Inflammatory macrophage treated with lipopolysaccharide for 4 hours (primary cell): ENCODE measurements at regions not wholly inside any gene's neighbourhood (a gene's known extent, or its start where the extent isn't known, plus 50 kb on each side); places are given as distances from the start of the nearest gene placed in this dataset.

Source experiments
- DNase-seq: peaks from one replicate; pipeline ENCODE4 v3.0.0-alpha.2; 2020

DNA sequence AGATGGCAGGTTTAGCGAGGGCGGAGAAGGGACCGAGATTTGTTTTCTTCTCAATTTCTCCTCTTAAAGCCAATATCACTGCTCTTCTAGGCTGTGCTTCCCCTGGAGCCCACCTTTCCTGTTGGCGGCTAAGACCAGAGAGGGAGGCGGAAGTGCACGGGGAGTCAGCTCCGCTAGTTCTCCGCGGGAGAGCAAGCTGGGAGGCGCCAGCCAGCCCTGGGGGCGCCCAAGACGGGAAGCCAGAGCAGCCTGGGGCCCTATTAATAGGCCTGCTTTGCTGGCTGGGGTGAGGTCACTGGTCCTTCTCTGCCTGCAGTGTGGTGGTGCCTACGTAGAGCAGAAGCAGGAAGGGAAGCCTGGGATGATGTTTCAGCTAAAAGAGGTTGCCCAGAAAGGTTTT, 61.6 kb downstream of the LSM5 start:
- DNase-seq = no peak

DNA sequence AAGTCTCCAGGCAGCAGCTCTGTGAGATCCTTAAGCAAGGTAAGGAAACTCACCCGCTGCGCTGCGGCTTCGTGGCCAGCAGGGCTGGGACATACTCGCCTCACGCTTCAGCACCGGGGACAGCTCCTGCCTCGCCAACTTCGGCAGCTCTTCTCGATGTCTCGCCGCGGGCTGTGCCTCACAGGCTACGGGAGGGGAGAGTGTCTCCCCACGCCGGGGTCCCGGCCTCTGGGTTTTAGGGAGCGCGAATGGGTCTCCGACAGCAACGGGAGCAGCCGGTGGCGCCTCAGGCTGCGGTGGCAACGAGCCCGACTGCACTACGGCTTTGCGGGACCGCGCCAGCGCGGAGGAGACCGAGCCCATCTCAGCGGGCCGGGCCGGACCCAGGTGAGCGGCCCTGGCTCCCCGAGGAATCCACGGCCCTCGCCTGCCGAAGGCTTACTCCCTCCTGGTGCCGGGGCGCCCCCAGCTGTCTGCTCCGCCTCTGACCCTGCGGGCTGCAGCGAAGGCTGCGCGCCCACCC, 62.4 kb downstream of the LSM5 start:
- DNase-seq = peak; percentile 70

DNA sequence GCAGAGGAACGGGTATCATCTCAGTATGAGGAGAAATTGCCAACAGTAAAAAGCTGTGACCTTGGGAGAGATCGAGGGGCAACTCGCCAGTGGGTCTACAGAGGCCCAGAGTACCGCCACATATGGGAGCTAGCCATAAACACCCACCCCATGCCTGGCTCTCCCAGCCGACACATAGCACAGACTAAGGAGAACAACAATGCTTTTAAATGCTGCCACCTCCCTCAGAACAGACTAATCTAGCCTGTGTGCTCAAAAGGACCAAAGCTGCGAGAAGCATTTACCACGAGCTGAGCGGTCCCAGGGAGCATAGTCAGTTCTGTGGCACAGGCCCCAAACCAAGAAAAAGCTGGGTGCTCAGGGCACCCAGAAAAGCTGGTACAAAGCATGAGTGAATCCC, 73.3 kb downstream of the LSM5 start:
- no peak for DNase-seq

DNA sequence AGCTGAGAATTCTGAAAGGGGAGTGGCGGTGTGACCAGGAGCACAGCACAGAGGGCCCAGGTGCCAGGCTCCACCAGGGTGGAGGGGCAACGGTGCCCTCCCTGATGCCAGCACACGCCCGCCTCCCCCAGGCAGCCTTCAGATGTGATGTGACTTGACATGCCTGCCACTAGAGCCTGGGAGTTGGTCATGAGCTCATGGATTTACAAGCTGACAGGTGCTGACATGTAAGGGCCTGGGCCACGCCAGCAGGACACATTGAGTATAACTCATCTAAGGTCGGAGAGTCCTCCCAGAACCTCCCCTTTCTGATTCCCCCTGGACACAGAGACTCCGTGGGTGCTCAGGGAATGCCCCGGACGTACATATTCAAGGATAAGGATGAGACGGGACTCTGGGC, 74.2 kb downstream of the LSM5 start:
- no peak for DNase-seq

DNA sequence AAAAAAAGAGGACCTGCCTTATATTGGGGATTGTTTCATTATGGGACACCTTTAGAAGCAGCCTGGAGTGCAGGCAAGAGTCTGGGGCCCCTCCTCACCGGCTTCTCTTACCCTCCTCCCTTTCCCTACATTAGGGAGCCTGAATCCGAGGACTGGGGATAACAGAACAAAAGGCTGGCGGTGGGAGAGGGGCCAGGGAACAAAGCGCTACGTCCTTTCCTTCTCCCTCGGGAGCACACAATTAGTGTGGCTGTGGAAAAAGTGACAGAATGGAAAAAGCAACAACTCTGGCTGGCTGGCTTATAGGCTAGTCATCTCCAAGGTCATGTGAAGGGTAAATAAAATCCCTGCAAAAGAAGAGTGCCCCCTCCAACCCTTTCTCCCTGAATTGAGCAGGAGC, 74.7 kb downstream of the LSM5 start:
- no peak for DNase-seq

DNA sequence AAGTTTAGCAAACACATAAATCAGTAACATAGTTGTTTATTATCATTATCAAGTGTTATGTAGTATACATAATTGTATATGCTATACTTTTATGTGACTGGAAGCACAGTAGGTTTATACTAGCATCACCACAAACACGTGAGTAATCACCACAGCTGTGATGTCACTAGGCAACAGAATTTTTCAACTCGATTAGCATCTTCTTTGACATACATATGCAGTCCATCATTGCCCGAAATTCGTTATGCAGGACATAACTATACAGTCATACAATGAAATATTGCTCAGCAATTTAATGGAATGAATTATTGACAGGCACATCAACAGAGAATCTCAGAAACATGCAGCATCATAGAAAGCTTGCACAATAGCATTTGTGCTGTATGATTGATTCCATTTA, 77.7 kb downstream of the LSM5 start:
- DNase-seq = no peak

DNA sequence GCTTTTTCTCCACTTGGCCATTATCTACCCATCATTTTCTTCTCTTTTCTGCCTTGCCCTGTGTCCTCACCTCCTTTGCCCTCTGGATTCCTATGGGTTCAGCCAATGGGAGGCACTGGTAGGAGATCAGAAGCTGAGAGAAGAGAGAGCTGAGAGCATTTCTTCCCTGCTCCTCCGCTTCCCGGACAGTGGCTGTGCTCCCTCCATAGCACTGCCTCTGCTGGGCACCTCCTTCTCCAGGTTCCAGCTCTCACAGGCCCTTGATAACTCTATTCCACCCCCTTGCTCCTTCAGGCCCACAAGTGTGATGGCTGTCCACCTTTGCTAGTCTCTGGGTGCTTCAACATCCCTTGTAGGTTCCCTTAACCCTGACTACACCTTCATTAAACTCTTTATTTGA, 79.6 kb downstream of the LSM5 start:
- no peak for DNase-seq

DNA sequence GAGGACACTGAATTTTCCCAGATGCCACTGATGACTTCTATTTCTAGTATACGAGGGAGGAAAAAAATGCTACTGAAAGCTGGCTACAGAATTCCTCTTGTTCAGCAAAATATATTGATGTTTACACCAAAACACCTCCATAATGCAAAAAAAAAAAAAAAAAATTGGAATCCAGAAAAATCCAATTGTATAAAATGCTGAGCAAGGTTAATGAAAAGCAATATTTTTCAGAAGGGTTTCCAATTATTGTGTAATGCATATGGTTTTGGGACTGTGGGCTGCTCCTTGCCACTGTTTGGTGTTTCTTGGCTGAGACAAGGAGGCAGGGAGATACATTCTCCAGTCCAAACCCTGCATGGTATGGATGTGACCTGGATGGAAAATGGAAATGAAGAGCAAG, 83.8 kb downstream of the LSM5 start:
- no peak for DNase-seq

DNA sequence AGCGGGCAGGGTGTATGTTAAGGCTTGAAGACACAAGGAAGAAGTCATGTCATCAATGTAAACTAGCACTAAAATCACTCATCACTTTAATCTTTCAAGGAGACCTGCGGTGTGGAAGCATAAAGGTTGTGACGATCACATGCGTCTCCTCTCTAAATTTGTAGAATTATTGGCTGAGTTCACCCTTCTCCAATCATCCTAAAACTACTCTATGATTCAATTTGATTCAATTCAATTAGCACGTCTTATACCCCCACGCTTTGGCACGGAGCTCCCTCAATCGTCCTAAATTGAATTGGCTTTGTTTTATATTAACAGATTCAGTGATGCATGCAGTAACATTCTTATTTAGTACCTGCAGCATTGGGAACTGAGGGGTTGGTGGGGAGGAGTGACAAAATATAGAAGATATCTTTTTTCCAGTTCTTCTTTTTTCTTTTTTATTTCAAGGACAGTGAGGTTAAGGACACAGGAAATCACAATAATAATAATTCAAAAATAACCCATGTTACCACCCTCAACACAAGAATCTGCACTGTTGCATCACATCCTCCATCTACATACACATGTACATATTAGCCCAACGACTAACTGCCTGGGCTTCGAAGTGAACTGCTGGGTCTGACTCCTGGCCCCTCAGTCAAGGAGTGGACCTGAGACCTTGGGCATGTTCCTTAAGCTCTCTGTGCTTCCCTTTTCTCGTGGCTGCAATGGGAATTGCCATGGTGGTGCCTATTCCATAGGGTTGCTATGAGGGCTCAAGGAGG, 86.5 kb downstream of the LSM5 start:
- no peak for DNase-seq

DNA sequence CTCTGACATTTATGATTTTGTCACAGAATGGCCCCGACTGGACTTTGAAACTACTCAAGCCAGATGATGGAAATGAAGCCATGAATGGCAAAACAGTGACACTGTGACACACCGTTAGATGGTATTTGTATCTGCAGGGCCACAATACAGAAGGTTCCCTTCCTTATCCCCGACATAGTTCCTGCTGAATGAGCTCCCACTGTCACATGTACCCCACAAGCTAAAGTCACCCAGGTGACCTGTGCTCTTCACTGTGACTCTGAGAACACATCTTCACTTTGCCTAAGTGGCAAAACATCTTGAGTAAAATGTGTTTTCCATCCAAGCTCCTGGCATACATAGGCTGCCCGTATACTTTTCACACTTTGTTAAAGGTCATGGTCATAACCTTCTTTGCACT, 89.5 kb downstream of the LSM5 start:
- no peak for DNase-seq

DNA sequence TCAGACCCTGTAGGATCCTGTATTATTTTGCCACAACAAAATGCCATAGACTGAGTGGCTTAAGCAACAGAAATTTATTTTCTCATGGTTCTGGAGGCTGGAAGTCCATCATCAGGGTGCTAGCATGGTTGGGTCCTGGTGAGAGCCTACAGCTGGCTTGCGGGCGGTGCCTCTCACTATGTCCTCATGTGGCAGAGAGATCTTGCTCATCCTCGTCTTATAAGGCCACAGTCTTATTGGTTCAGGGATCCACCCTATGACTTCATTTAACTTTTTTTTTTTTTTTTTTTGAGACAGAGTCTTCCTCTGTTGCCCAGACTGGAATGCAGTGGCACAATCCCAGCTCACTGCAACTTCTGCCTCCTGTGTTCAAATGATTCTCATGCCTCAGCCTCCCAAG, 90.9 kb downstream of the LSM5 start:
- no peak for DNase-seq

DNA sequence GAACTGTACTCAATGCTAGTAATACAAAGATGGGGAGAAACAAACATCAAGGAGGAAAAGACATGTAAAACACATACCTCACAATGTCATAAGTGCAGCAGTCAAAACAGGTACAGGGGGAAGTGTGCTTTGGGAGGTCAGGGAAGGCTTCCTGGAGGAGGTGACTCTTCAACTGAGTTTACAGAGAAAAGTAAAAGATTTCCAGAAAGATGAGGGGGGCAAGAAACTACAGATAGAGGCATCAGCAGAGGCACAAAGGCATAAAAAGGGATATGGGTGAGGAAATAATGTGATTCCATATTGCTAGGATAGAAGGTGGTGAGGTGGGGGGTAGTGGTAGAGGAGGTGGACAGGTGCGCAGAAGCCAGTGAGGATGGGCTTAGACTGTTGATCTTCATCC, 95.0 kb downstream of the LSM5 start:
- no peak for DNase-seq

DNA sequence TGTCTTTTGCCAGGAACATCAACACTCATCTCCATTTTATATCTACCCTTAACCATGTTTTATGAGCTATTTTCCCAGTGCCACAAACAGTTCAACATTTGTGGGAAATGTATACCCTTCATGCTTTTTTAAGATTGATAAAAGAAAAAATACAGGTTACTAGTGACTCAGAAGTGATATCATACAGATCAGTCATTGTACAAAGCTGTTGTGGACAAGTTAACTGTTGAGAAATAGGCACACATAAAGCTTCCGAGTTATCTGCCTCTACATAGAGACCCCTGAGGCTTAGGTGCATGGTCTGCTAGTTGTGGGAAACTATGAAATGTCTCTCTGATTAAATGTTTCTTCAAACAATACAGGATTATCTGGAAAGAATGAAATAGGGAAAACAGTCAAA, 96.3 kb downstream of the LSM5 start:
- no peak for DNase-seq

DNA sequence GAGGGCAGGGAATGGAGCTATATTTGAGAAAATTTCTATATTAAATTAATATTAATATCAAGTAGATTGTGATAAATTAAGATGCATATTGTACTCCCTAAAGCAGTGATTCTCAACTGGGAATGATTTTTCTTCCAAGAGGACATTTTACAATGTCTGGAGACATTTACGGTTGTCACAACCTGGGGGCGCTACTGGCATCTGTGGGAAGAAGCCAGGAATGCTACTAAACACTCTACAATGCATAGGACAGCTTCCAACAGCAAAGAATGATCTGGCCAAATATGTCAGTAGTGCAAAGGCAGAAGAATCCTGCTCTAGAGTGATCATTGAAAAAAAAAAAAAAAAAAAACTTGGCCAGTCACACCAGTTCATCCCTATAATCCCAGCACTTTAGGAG, 100.0 kb downstream of the LSM5 start:
- no peak for DNase-seq

DNA sequence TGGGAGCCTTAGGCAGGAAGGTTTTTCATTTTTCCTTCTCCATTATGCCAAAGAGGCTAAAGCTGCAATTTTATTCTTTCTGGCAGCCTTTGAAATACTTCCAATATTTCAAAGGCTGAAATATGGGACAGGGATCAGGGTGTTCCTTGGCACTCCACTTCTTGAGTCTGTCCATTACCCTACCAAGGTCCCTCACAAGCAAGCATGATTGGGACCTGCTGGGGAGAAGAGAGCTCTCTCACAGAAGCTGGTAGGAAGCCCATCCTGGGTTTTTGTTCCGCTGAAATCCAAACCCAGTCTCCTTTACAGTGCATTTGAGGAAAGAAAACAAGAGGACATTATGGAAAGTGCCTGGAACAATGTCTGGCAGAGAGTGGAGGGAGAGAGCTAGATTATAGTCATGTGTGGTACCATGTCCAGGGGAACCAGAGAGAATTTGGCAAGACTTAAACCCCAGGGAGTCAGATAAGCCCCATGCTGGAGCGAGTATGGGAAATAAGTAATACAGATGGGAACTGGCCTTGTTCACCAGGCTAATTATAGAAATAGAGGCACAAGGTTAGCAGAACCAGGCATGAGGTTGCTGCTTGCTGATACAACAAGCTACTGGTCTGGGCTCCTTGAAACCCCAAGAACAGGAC, 104.7 kb downstream of the LSM5 start:
- DNase-seq = no peak

DNA sequence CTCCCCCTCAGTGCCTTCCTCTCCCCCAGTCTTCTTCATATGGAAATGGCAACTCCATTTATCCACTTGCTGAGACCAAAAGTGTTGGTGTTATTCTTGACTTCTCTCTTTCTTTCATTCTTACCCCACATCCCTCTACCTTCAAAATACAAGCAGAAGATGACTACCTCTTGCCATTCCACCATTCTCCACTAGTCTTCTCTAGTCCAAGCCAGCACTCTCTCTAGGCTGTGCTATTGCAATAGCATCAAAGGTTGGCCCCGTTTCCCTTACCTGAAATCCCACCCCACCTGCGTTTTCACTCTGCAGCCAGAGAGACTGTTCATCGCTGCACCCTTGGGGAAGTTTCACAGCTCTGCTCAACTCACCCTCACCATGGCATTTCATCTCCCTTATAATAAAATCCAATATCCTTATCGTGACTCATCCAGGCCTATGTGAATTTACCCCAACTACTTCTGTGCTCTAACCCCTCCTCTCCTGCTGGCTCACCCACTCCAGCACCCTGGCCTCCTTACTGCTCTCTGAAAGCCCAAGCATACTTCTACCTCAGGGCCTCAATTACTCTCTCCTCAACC, 109.1 kb downstream of the LSM5 start:
- no peak for DNase-seq

DNA sequence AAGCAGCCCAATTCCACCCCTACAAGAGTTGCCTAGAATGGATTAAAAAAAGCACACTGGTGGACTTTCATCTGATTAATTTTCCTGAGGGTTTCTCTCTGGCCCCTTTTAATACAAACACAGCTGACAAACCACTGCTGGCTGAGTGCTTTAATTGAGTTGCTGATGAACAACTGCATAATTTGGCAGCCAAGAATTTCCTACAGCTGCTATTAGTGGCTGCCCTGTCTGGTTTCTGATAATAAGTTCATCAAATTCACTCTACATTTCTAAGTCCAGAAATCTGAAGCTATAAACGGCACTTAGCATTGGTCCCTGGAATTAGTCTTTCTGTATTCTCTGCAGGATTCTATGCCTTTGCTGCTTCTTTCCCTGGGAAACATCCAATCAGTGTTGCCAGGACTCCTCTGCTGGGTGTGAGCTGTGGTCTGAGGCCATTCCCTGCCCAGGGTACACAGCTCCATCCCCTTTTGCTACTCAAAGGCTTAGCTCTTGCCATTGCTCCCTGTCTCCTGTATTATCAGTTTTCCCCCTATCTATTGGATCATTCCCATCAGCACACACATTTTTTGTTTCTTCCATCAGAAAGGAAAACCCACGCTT, 110.6 kb downstream of the LSM5 start:
- no peak for DNase-seq

DNA sequence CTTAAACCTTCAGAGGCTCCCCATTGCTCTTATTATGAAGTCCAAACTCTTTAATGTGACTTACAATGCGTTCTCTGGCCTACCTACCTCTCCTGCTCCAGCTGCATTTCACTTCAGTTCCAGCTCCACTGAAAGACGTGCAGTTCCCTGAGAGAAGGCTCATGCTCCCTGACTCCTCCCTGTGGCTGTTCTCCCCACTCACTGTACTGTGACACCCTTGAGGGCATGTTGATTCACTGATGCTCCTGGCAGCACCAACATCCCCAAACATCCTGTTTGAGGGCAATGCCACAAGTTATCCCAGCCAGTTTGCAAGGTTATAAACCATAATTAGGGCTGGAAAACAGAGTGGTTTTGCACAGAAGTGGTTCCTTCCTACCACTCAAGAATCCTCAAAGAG, 111.2 kb downstream of the LSM5 start:
- no peak for DNase-seq

DNA sequence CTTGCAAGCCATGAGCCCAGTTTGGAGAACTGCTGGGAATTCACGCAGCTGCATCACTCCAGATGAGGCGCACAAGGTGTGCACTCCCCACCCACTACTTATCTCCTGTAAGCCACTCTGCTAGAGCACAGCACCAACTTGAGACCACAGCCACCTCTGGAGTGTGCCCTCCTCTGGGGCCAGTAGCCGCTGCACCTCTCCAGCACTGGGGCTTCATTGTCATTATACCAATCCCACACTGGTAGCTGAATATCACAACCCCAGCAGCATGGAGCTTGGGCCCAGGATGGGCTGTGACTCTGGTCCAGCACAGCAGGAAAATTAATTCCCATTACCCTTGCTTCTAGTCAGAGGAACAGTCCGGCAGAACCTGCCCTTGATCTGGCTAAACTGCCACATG, 125.6 kb downstream of the LSM5 start:
- DNase-seq = no peak

DNA sequence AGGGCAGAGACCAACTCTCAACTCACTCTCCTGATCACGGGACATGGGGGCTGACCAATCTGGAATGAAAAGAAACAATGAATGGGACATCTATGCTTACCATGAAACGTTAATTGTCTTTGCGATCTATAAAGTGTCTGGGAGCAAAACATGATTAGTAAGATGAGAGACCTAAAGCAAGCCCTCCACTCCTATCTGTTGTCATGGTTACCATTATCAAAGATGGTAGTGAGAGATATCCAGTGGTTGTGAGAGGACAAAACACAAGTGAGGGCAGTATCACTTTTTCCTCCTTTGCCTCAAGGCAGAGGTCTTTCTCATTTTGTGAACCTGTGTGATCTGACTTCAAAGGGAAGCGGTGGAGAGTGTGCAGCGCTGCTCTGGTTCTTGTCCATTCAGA, 130.1 kb downstream of the LSM5 start:
- DNase-seq = no peak

DNA sequence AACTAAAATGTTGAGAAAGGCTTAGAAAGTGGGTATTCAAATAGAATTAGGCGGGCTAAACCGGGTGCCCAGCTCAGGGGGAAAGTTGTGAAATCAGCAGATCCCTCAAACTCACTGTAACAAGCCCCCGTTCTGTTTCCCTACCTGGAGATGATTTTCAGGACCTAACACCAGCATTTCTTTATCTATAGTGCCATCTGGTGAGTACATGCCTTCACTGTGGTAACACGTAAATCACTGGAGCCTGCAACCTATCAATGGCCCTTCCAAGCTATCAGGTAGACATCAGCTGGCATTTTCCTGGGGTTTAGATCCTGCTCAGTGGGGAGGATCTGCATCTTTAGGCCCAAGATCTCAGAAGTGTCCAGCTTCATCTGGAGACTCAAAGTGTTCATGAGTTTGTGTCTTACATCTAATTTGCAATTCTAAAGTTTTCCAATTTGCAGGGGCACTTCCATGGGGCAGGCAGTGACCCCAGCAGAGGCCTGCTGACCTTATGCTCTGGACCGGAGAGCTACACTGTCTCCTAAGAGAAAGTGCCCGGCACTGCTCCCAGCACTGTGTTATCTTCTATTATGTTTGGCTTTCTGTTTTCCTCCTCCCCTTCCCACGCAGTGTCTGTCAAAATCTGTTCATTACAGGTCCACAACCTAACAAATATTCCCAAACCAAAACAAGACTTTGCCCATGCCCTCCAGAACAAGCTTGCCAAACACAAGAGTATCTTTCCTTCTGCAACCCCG, 132.5 kb downstream of the LSM5 start:
- no peak for DNase-seq

DNA sequence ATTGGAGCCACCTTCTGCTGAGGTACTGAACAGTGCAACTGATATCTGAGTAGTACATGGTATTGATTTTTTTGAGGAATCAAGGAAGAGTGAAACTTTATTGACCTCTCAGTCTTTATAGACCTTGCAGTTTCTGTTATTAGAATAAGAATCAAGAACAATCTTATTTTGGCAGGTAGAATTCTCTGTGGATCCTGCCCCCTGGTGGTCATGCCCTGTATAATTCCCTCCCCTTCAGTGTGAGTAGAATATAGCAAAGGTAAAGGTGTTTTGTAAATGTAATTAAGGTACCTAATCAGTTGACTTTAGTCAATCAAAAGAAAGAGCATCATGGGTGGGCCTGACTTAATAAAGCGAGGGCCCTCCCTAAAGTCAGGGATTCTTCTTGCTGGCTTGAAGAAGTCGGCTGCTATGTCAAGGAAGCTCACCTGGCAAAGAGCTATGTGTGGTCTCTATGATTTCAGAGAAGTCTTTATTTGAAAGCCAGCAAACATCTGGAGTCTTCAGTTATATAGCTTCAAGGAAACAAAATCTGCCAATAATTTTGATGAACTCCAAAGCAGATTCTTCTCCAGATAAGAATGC, 142.8 kb downstream of the LSM5 start:
- peak; percentile 19 for DNase-seq

DNA sequence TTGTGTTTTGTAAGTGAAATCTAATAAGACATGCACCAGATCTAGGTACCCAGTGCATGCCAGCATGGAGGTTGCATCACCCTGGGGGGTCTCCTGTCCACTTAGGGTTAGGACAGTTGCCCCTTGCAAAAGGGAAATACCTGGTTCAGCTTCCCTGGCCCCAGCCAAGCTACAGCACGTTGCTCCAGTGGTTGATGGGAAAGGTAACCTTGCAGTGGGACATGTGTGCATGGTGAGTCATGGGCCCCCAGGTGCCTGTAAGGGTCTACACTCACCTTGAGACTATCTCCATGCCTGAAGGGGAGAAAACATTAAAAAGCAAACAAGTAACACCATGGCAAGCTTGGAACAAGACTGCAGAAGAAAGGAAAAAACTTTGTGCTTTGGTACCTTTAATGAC, 143.9 kb downstream of the LSM5 start:
- no peak for DNase-seq
